ENCODE measurements at regions not wholly inside any gene's neighbourhood (a gene's known extent, or its start where the extent isn't known, plus 50 kb on each side); places are given as distances from the start of the nearest gene placed in this dataset.
"Not testable (repeated sequence)": the region's sequence is repeated elsewhere in the genome, so short reads cannot be mapped to it uniquely, and the experiment has no call there.

- no CpG with 5 or more reads among the region's 2 CpGs for WGBS (ENCODE audit: insufficient coverage, low coverage, low lambda C conversion rate, missing lambda C conversion rate)
- intact Hi-C loops (cut with DNase I); H3K4me3 ChIP-seq; ATAC-seq; H3K27ac ChIP-seq; H3K27me3 ChIP-seq; DNase-seq; H3K4me1 ChIP-seq; H3K36me3 ChIP-seq; H3K9me3 ChIP-seq: not testable (repeated sequence)
Observed at GRCh38 chr6:170738263-170738662, 153.8 kb upstream of the PDCD2 start.

DNA sequence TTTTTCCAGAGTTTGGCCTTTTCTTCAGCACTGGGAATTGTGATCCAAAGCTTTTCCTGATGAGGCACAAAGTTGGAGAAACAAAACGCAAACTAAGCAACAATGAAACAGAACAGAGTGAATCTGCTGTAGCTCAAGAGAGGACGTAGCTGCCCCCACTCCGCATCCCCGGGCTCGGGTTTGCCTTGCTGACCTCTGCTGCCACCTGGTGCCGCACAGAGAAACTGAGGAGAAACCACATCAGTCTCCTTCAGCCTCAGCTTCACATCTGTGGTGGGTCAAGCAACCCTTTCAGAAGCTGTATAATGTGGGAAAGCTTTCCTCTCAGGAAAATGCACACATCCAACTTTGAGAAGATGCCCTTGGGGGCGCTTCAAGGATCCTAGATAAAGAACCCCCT is 151.9 kb upstream of the PDCD2 start:
- H3K27ac ChIP-seq; H3K27me3 ChIP-seq; H3K4me3 ChIP-seq; intact Hi-C loops (cut with DNase I); H3K4me1 ChIP-seq; H3K36me3 ChIP-seq; DNase-seq; H3K9me3 ChIP-seq; ATAC-seq: not testable (repeated sequence)
- peak in 1 of 4 donors; percentile 20 for TF ChIP-seq CTCF (IDR thresholded peaks at IDR 0.05)
- no CpG with 5 or more reads among the region's 7 CpGs for WGBS (ENCODE audit: insufficient coverage, low coverage, low lambda C conversion rate, missing lambda C conversion rate)

- ATAC-seq; H3K27ac ChIP-seq; H3K9me3 ChIP-seq; H3K4me3 ChIP-seq; intact Hi-C loops (cut with DNase I); H3K27me3 ChIP-seq; H3K36me3 ChIP-seq; H3K4me1 ChIP-seq; DNase-seq: not testable (repeated sequence)
- no CpG with 5 or more reads among the region's 25 CpGs for WGBS (ENCODE audit: insufficient coverage, low coverage, low lambda C conversion rate, missing lambda C conversion rate)
Observed at GRCh38 chr6:170717082-170717481, 132.6 kb upstream of the PDCD2 start.

DNA sequence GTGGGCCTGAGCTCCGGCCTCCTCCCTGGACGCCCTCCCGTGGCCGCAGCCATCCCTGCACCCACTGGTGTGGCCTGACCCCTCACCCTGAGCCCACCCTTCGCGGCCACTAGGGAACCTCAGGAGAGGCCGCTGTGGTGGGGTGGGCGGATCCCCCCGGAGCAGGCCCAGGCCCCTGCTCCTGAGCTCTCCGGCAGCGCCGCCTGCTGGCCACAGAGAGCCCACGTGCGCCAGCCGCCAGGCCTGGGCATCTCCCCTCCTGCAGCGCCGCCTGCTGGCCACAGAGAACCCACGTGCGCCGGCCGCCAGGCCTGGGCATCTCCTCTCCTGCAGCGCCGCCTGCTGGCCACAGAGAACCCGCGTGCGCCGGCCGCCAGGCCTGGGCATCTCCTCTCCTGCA is 128.3 kb upstream of the PDCD2 start:
- H3K9me3 ChIP-seq; H3K27me3 ChIP-seq; intact Hi-C loops (cut with DNase I); H3K4me1 ChIP-seq; H3K27ac ChIP-seq; H3K4me3 ChIP-seq; H3K36me3 ChIP-seq; DNase-seq; ATAC-seq: not testable (repeated sequence)
- WGBS (ENCODE audit: insufficient coverage, low coverage, low lambda C conversion rate, missing lambda C conversion rate) = no CpG with 5 or more reads among the region's 28 CpGs

GRCh38 chr6:170700178-170700577 is 115.7 kb upstream of the PDCD2 start:
- H3K4me3 ChIP-seq; H3K27ac ChIP-seq; H3K27me3 ChIP-seq; H3K36me3 ChIP-seq; ATAC-seq; H3K4me1 ChIP-seq; DNase-seq; intact Hi-C loops (cut with DNase I); H3K9me3 ChIP-seq: not testable (repeated sequence)
- WGBS (ENCODE audit: insufficient coverage, low coverage, low lambda C conversion rate, missing lambda C conversion rate) = no CpG with 5 or more reads among the region's 2 CpGs
